ENCODE measurements at regions not wholly inside any gene's neighbourhood (a gene's known extent, or its start where the extent isn't known, plus 50 kb on each side); places are given as distances from the start of the nearest gene placed in this dataset.

GRCh38 chr3:22685597-22685996 lies 517.5 kb upstream of the UBE2E2 start:
- TF ChIP-seq POLR2A (IDR thresholded peaks at IDR 0.05) (no peak), POLR2AphosphoS5 (IDR thresholded peaks at IDR 0.05) (no peak), EP300 (IDR thresholded peaks at IDR 0.05; ENCODE audit: low read depth) (no peak)
- TF ChIP-seq, protein P1, sequence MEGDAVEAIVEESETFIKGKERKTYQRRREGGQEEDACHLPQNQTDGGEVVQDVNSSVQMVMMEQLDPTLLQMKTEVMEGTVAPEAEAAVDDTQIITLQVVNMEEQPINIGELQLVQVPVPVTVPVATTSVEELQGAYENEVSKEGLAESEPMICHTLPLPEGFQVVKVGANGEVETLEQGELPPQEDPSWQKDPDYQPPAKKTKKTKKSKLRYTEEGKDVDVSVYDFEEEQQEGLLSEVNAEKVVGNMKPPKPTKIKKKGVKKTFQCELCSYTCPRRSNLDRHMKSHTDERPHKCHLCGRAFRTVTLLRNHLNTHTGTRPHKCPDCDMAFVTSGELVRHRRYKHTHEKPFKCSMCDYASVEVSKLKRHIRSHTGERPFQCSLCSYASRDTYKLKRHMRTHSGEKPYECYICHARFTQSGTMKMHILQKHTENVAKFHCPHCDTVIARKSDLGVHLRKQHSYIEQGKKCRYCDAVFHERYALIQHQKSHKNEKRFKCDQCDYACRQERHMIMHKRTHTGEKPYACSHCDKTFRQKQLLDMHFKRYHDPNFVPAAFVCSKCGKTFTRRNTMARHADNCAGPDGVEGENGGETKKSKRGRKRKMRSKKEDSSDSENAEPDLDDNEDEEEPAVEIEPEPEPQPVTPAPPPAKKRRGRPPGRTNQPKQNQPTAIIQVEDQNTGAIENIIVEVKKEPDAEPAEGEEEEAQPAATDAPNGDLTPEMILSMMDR (IDR thresholded peaks at IDR 0.05), result no peak
